ENCODE measurements at regions not wholly inside any gene's neighbourhood (a gene's known extent, or its start where the extent isn't known, plus 50 kb on each side); places are given as distances from the start of the nearest gene placed in this dataset.

- no peak for DNase-seq
- Histone ChIP-seq H3K36me3 (ENCODE audit: control insufficient read depth, insufficient read depth, low read length) (no peaks in the 10 kb centered on the region), H3K9me3 (no peaks in the 10 kb centered on the region), H3K4me1 (no peaks in the 10 kb centered on the region), H3K4me3 (ENCODE audit: low read depth, low read length) (no peak overlapping the region), H3K27me3 (replicated peaks; ENCODE audit: control insufficient read depth, insufficient read depth, low read length) (no peaks in the 10 kb centered on the region)
- ChIA-PET CTCF (no interaction called here), POLR2A (no interaction called here)
- Mint-ChIP-seq H3K9me3 (ENCODE audit: unreplicated experiment) (peaks cover 7% of the 10 kb centered on the region), H3K27ac (ENCODE audit: unreplicated experiment) (no peak overlapping the region), H3K27me3 (ENCODE audit: insufficient read depth, unreplicated experiment) (no peaks in the 10 kb centered on the region), H3K4me3 (ENCODE audit: unreplicated experiment) (no peak overlapping the region), H3K4me1 (ENCODE audit: low read depth, unreplicated experiment) (no peaks in the 10 kb centered on the region), H3K36me3 (ENCODE audit: insufficient read depth, unreplicated experiment) (no peaks in the 10 kb centered on the region)
- no peak for TF ChIP-seq CTCF (IDR thresholded peaks at IDR 0.05; ENCODE audit: insufficient read depth in 1 of 2, low read depth in 1 of 2, low read length in 1 of 2, severe bottlenecking in 1 of 2, unreplicated experiment in 1 of 2)
- intact Hi-C loops (cut with micrococcal nuclease; ENCODE audit: unreplicated experiment) = no loop called here
- no TSS peak for BruUV-seq (replicated peaks)
Observed at GRCh38 chr2:3043726-3044125, 333.9 kb downstream of the EIPR1 start.

GRCh38 chr2:3042601-3043585, 334.7 kb downstream of the EIPR1 start:
- Mint-ChIP-seq H3K4me3 (ENCODE audit: unreplicated experiment) (no peak overlapping the region), H3K27me3 (ENCODE audit: insufficient read depth, unreplicated experiment) (peaks cover 4% of the 10 kb centered on the region), H3K27ac (ENCODE audit: unreplicated experiment) (no peak overlapping the region), H3K36me3 (ENCODE audit: insufficient read depth, unreplicated experiment) (no peaks in the 10 kb centered on the region), H3K9me3 (ENCODE audit: unreplicated experiment) (peaks cover 7% of the 10 kb centered on the region), H3K4me1 (ENCODE audit: low read depth, unreplicated experiment) (no peaks in the 10 kb centered on the region)
- intact Hi-C loops (cut with micrococcal nuclease; ENCODE audit: unreplicated experiment) = no loop called here
- POLR2A ChIA-PET = no interaction called here
- Histone ChIP-seq H3K4me3 (ENCODE audit: low read depth, low read length) (no peak overlapping the region), H3K4me1 (no peaks in the 10 kb centered on the region), H3K27me3 (replicated peaks; ENCODE audit: control insufficient read depth, insufficient read depth, low read length) (no peaks in the 10 kb centered on the region), H3K36me3 (ENCODE audit: control insufficient read depth, insufficient read depth, low read length) (no peaks in the 10 kb centered on the region), H3K9me3 (no peaks in the 10 kb centered on the region)
- CTCF ChIA-PET = no interaction called here
- no TSS peak for BruUV-seq (replicated peaks)
- DNase-seq = no peak
- TF ChIP-seq CTCF (IDR thresholded peaks at IDR 0.05; ENCODE audit: insufficient read depth in 1 of 2, low read depth in 1 of 2, low read length in 1 of 2, severe bottlenecking in 1 of 2, unreplicated experiment in 1 of 2) = no peak

- no peaks in the 10 kb centered on the region for H3K9me3 ChIP-seq
- Mint-ChIP-seq H3K27ac (ENCODE audit: unreplicated experiment) (no peak overlapping the region), H3K4me1 (ENCODE audit: low read depth, unreplicated experiment) (no peaks in the 10 kb centered on the region), H3K27me3 (ENCODE audit: insufficient read depth, unreplicated experiment) (peaks cover 4% of the 10 kb centered on the region), H3K36me3 (ENCODE audit: insufficient read depth, unreplicated experiment) (no peaks in the 10 kb centered on the region), H3K4me3 (ENCODE audit: unreplicated experiment) (no peak overlapping the region), H3K9me3 (ENCODE audit: unreplicated experiment) (peaks cover 7% of the 10 kb centered on the region)
- intact Hi-C loops (cut with micrococcal nuclease; ENCODE audit: unreplicated experiment) = no loop called here
- DNase-seq = no peak
- TF ChIP-seq CTCF (IDR thresholded peaks at IDR 0.05; ENCODE audit: insufficient read depth in 1 of 2, low read depth in 1 of 2, low read length in 1 of 2, severe bottlenecking in 1 of 2, unreplicated experiment in 1 of 2) = no peak
- H3K4me1 ChIP-seq = no peaks in the 10 kb centered on the region
- no peaks in the 10 kb centered on the region for H3K27me3 ChIP-seq (replicated peaks; ENCODE audit: control insufficient read depth, insufficient read depth, low read length)
- H3K36me3 ChIP-seq (ENCODE audit: control insufficient read depth, insufficient read depth, low read length) = no peaks in the 10 kb centered on the region
- no peak overlapping the region for H3K4me3 ChIP-seq (ENCODE audit: low read depth, low read length)
- no TSS peak for BruUV-seq (replicated peaks)
- POLR2A ChIA-PET = no interaction called here
- CTCF ChIA-PET = no interaction called here
Observed at GRCh38 chr2:3041841-3042600, 335.6 kb downstream of the EIPR1 start.

All from Caco-2 (cell line).